NCI-H2107 treated with DMSO at 0.1 percent for 48 hours (cell line): ENCODE measurements at regions not wholly inside any gene's neighbourhood (a gene's known extent, or its start where the extent isn't known, plus 50 kb on each side); places are given as distances from the start of the nearest gene placed in this dataset.

Experiments used
- DNase-seq: peaks from one replicate; lab custom pipeline; 2025; ENCODE audit not compliant: unreplicated experiment; lab: John Stamatoyannopoulos, UW

- DNase-seq: no peak
Measured at GRCh38 chr2:94939349-94939748, 68.1 kb downstream of the TEKT4 start.

DNA sequence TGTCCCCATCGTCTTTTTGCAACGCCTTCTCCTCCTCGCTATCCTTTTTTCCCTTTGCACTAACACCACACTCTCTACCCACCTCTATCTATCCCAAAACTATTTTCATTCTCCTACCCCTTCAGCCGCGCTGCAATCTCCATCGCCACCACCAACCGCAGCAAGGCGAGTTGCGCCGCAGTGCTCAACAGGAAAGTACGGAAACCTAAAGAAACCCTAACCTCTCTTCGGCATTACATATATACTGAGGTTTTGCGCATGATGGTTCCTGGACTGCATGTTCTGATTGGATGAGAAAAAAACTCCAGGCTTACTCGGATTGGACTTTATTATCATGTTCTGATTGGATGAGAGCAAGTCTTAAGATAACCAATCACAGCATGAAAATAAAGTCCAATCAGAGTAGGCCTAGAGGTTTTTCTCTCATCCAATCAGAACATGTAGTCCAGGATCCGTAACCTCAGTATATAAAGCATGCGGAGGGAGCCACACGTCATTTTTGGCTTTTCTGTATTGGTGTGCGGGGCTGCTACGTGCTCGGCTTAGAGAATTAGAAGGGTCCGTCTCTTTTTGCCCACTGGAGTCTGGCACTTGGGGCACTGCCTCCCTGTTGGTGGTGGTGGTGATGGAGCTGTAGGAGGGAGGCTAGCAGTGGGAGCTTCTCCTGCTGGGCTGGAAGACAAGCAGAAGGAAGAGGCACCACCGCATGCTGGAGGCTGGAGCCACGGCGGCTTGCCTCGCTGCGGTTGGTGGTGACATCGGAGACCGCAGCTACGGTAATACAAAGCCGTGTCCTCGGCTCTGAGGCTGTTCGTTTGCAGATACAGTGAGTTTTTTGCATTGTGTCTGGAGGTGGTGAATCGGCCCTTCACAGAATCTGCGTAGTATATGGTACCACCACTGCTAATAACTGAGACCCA lies 76.1 kb downstream of the TEKT4 start:
- DNase-seq: no peak

- no peak for DNase-seq
Measured at GRCh38 chr2:94955702-94956101, 69.8 kb upstream of the MAL start.

DNA sequence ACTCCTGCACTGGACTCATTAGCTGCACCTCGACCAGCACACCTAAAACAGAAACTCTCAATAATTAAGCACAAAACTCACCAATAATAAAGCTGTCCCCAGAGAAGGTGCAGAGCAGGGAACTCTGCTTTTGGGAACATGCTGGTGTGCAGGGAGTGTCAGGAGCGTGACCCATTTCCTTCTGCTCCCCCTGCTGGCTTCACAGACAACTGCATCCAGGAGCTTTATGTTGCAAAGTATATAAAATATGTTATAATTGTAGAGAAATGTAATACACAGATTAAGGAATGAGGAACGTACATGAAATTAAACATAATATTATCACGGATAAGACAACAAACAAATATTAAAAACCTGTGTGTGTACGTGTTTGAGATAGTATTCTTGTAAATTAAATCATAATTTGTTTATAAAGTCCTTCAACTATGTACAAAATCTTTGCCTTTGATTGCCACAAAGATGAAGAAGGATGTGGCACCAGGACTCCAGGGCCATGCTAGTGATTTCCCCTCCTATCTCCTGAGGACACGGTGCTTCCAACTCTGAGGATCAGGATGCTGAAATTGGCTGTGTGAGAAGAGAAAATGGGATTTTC lies 68.6 kb upstream of the MAL start:
- DNase-seq: peak; percentile 1

DNA sequence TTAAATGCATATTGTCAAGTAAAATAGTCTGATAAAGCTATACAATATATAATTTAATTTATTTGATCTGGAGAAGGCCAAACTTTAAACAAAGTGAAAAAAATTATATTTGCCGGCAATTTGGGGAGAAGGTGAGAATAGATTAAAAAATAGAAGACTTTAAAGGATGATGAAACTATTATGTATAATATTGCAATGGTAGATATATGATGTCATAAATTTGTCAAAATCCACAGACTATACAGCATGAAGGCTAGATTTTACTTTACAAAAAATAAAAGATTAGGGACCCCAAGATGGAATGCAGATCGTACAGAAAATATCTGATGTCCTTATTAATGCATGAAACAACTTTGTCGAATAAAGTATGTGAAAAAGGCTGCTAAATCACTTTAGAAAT lies 67.3 kb upstream of the MAL start:
- no peak for DNase-seq

- DNase-seq: no peak
Measured at GRCh38 chr2:94960266-94960665, 65.2 kb upstream of the MAL start.

GRCh38 chr2:94960751-94961150 lies 64.8 kb upstream of the MAL start:
- DNase-seq: no peak

DNA sequence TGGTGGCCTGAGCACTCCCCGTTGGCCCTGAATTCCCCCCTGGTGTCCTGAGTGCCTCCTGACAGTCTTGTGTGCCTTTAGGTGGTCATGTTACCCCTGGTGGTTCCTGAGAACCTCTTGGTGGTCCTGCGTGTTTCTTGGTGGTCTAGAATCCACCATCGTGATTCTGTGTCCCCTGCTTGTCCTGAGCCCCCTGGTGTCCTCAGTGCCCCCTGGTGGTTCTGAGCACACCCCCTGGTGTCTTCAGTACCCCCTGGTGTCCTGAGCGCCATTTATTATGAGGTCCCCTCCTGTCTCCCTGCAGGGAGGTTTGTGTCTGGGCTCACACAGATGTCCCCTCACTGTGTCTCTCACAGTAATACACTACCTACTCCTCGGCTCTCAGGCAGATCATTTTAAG lies 61.3 kb upstream of the MAL start:
- no peak for DNase-seq

- DNase-seq: no peak
Measured at GRCh38 chr2:94966689-94967088, 58.8 kb upstream of the MAL start.

DNA sequence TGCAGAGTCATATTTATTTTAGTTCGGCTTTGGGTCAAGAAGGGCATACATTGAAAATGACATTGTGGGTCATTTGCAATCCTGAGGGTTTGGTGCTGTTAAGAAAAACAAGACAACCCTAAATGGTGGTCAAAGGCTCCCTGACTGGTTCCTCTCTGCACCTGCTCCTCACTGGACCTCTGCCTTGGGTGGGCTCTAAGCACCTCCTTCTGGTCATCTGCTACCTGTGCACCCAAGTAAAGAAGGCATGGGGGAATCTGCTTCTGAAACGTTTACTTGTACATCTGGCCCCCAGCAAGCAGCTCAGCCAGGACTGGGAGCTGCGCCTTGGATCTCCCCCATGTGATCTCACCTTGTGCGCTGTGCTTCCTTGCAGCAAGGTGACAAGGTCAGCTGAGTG lies 55.2 kb upstream of the MAL start:
- DNase-seq: no peak
